Endothelial cell of hepatic sinusoid (primary cell): ENCODE measurements at regions not wholly inside any gene's neighbourhood (a gene's known extent, or its start where the extent isn't known, plus 50 kb on each side); places are given as distances from the start of the nearest gene placed in this dataset.

Experiments
- in situ Hi-C: cut with HindIII; loops from 2 replicates; pipeline ENCODE4 v1.10.0; 2017; ENCODE audit warnings: low sequenced_read_pairs

DNA sequence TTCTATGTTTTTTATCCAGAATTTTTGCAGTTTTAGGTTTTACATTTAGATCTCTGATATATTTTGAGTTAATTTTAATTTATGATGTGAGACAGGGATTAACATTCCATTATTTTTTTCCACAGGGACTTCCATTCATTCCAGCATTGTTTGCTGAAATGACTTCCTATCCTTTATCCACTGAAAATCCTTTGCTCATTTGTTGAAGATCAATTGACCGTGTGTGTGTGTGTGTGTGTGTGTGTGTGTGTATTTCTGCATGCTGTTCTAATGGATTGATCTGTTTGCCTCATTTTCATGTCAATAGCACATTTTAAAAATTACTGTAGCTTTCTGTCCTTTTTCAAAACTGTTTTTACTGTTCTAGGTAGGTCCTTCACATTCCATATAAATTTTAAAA, 480.3 kb downstream of the DSC3 start:
- in situ Hi-C loops, result no loop called here

- in situ Hi-C loops, result no loop called here
Measured at GRCh38 chr18:30556112-30556511, 486.4 kb downstream of the DSC3 start.

DNA sequence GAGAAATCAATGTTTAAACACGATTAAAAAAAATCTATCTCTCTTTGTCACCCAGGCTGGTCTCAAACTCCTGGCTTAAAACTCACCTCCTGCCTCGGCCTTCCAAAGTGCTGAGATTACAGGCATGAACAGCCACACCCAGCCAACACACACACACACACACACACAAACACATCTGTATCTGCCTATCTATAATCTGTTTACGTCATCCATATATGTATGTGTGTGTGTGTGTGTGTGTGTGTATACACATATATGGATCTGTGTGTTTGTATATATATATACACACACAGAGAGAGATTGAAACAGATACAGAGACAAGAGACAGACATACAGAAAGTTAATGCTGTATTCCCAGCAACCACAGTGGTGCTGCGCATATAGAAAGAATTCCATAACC, 497.1 kb downstream of the DSC3 start:
- in situ Hi-C loops, result no loop called here

DNA sequence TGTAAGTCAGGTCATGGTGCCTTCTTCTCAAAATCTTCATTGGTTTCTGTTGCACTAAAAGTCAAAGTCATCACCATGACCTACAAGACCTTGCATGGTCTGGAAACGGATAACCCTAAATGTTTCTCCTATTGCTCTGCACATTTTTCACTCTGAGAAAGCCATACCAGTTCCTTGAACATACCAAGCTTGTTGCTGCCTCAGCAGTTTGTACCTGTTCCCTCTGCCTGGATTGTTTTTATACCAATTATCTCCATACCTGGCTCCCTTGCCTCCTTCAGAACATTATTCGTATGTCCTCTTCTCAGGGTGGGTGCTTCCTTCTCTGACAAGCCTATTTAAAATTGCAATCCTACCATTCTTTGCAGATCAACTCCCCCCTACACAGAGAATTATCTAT, 498.4 kb downstream of the DSC3 start:
- in situ Hi-C loops, result no loop called here

DNA sequence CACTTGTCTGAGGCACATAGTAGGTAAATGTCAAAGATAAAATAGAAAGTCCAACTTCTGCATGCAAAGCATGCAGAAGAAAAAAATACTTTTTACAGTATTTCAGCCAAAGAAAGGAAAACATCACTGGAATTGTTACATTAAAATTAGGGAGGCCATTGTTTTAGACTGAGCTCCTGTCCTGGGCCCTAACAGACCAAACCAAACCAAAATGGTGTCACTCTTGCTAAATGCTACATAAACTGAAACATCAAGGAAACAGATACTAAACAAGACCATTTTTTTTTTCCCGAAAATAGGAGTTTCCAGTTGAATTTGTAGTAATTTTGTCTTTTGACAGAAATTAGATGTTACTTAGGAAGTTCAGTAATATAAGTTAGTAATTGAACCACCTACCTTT, 508.8 kb downstream of the DSC3 start:
- in situ Hi-C loops, result no loop called here

DNA sequence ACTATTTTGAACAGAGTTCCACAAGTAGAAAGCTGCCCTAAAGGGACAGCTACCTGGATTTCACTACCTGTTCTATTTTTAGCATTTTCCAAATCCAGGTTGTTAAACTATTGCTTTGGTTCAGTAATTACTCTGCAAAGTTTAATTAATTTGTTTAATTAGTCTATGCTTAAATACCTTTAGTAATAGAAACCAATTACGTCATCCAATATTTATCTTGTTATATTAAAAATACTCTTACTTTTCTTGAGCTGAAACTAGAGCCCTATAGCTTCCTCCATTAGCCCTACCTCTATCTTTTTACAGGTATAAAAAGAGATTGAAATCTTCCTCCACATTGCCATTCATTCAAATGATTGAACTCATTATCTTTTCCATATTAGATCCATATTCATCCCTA, 514.6 kb downstream of the DSC3 start:
- in situ Hi-C loops, result no loop called here

DNA sequence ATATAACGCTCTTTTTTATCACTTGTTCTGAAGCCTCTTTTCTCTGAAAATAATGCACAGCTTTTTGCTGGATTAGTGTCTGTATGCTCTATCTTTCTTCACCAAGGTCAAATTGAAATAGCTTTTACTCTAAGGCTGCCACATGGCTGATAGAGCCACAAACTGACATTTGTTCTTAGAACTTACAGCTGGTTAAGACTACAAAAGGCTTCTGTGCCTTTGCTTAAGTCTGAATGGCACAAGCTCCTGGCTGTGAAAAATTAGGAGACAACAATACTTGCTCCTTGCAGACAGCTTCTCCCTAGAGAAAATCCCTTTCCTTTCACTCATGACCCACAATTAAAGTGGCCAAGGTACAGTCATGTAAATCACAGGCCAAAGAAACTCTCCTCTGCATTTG, 515.3 kb downstream of the DSC3 start:
- in situ Hi-C loops, result no loop called here

DNA sequence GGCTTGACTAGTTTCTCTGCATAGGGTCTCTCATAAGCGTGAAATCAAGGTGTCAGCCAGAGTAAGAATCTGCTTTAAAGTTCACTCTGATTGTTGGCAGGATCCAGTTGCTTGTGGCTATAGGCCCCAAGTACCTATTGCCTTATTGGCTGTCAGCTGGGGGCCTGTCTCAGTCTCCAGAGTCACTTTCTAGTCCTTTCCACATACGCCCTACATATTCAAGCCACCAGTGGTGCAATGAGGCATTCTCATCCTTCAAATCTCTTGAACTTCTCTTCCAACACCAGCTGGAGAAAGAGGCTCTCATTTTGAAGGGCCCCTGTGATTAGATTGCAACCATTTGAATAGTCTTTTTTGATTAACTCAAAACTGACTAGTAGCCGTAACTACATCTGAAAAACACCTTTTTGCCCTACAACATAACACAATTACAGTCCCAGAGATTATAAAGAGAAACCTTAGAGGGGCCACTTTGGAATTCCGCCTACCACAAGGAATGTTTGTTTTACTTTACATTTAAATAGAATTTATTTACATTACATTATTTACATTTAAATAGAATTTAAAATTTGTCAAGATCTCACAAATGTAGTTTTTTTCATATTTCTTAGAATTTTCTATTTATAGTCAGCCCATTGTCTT, 520.1 kb downstream of the DSC3 start:
- in situ Hi-C loops, result no loop called here

DNA sequence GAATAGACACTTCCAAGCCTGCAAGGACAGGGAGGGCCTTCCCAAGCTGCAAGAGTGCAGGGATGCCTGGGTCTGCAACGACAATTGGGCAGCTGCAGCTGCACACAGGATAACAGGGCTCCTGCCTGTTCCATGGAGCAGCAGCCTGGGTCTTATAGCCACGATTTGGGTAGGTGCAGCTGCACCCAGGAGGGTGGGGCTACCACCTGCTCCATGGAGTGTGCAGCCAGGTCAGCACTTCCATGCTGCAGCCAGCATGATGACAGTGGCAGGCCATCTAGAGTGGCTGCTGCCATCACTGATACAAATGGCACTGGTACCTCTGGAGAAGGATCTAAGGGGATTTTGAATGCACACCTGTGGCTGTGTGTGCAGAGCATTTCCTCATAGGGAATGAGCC, 528.5 kb downstream of the DSC3 start:
- in situ Hi-C loops, result no loop called here

DNA sequence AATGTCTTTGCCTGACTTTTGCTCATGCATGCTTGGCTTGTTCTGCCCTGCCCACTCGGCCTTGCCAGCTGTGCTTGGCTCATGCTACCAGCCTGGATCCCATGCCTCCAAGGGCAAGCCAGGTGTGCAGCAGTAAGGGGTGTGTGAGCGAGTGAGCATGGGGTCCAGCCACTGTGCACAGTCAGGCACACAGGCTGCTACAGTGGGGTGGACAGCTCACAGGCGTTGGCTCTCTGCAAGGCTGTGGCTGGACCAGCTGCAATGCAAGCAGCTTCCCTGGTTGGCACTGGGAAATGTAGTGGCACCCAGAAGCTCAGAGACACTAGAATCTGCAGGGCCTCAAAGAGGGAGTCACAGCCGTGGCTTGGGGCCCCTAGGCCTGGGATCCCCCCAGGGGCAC, 529.7 kb downstream of the DSC3 start:
- in situ Hi-C loops, result no loop called here

- in situ Hi-C loops, result no loop called here
Measured at GRCh38 chr18:30510882-30511281, 531.7 kb downstream of the DSC3 start.

- in situ Hi-C loops, result no loop called here
Measured at GRCh38 chr18:30501594-30501993, 540.9 kb downstream of the DSC3 start.

DNA sequence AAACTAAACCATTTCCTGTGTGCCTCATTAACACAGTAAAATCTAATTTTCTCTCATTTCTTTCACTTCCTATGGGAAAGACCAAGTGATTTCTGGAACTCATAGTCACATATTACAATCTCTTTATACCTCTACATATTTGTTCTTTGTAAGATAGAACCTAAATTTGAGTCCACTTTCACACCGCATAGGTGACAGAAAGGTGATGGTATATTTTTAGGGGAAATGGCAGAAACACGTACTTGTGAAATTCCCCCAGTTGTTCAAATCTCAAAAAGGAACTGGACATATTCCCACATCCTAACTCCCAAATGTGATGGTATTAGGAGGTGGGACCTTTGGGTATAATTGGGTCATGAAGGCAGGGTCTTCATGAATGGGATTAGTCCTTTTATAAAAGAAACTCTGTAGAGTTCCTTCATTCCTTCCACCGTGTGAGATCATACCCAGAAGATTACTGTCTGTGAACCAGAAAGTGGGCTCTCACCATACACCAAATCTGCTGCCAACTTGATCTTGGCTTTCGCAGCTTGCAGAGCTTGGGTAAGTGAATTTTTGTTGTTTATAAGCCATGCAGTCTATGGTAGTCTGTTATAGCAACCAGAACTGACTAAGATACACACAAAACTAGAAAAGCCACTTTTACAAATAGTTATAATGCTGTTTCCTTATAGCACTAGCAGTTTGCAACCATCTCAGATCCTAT, 542.1 kb downstream of the DSC3 start:
- in situ Hi-C loops, result no loop called here

DNA sequence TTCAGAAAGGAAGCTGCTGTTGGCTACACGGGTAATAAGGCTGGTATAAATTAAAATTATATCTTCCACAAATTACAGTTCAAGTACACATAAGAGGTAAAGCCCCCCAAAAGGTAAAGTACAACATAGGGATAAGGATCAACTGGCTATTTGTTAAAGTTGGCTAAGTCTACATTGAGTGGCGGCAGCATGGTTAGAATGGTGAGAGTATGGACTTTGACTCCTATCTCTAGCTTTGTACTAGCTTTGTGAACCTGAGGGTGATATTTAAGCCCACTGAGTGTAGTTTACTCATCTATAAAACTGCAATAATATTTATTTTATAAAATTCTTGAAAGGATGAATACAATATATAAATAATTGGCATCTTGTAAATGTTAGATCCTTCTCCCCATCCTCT, 542.8 kb downstream of the DSC3 start:
- in situ Hi-C loops, result no loop called here

- in situ Hi-C loops, result no loop called here
Measured at GRCh38 chr18:30492552-30493129, 549.9 kb downstream of the DSC3 start.

DNA sequence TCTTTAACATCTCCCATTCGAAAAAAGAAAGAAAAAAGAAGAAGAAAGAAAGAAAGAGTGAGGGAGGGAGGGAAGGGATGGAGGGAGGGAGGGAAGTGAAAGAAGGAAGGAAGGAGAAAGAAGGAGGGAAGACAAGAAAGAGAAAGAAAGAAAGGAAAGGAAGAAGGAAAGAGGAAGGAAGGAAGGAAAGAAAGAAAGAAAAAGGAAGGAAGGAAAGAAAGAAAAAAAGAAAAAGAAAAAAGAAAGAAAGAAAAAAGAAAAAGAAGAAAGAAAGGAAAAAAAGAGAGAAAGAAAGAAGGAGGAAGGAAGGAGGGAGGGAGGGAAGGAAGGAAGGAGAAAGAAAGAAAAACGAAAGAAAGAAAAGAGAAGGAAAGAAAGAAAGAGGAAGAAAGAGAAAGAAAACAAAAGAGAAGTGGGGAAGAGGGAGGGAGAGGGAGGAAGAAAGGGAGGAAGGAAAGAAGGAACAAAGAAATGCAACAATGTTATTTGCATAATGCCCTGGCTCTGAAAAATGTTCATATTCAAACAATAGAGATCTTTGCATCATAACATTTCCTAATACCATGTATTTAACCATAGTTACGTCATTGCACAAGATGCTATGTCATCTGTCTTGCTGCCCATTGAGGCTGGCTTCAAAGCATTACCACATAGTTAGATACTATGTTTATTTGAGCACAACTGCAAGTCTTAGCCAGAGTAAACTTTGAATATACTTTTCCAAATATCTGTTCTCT, 550.6 kb downstream of the DSC3 start:
- in situ Hi-C loops, result no loop called here

GRCh38 chr18:30489890-30490643, 552.5 kb downstream of the DSC3 start:
- in situ Hi-C loops, result no loop called here

- in situ Hi-C loops, result no loop called here
Measured at GRCh38 chr18:30487962-30488361, 554.6 kb downstream of the DSC3 start.

DNA sequence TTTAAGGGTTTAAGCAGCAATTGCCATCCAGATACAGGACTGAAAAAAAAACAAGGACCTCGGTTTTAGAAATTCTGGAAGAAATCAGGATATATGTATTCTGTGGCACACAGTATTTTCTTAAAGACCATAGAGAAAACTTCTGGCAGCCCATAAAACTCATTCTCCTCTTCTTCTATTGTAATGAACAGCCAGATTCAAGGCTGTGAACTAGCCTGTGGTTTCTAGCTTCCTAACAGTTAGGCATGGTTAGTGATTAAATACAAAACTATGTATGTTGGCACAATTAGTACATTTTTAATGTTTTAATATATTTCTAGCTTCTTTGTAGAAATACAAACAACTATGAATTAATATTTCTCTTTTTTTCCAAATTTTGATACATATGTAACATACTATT, 555.7 kb downstream of the DSC3 start:
- in situ Hi-C loops, result no loop called here

- in situ Hi-C loops, result no loop called here
Measured at GRCh38 chr18:30485078-30485477, 557.5 kb downstream of the DSC3 start.

GRCh38 chr18:30481871-30482270, 560.7 kb downstream of the DSC3 start:
- in situ Hi-C loops, result no loop called here
